Uterus (tissue), 2 donors: ENCODE measurements at regions not wholly inside any gene's neighbourhood (a gene's known extent, or its start where the extent isn't known, plus 50 kb on each side); places are given as distances from the start of the nearest gene placed in this dataset.

Source experiments
- CTCF ChIP-seq, 4 experiments: fragments of 200-600 bp in 2 of 4; fragments of 450-650 bp in 2 of 4; sonication (generic) in 2 of 4; IDR thresholded peaks; one replicate each; pipeline ENCODE4 v1.5.1; 2016 to 2019; ENCODE audit warnings: antibody characterized with exemption in 4 of 4, mild to moderate bottlenecking in 2 of 4, moderate library complexity in 1 of 4
- POLR2A ChIP-seq, 2 donors: fragments of 450-650 bp; IDR thresholded peaks; one replicate each; pipeline ENCODE4 v1.6.1; 2016; ENCODE audit warnings: antibody characterized with exemption in 2 of 2, mild to moderate bottlenecking in 1 of 2, moderate library complexity in 1 of 2

DNA sequence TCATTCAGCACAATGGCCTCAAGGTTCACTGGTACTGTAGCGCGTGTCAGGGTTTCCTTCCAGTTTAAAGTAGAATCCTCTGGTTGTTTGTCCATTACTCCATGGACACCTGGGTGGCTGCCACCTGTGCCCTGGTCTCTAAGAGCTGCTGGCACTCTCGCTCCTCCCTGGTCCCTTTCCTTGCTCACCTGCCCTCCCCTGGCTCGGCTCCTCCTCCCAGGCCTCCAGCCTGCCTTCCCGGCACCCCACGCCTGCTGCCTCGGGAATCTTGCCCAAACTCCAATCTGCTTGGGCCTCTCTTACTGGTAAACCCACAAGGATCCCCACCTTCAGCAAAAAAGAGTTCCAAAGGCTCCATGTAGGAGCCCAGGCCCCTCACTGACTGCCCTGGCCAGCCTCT, 154.4 kb upstream of the DIO3 start:
- TF ChIP-seq CTCF (IDR thresholded peaks at IDR 0.05) (no peak), POLR2A (IDR thresholded peaks at IDR 0.05) (no peak)
